ENCODE measurements at regions not wholly inside any gene's neighbourhood (a gene's known extent, or its start where the extent isn't known, plus 50 kb on each side); places are given as distances from the start of the nearest gene placed in this dataset.

DNA sequence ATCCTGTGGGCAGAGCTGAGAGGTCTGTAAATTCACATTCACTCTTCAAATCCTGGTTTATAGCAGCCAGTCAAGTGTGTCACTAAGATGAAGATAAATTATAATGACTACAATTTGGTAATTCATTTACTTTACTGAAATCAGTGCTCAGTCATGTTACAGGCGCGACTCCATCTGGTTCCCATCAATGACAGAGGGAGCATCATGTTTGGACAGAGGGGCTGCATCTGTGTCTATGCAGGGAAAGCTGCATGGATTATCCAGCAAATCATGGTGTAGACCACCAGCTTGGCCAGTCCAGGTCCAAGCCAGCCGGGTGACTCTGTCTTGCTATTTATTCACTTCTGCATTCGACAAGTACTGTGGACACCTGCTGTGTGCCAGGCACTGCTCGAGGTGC lies 214.1 kb upstream of the ZNF32 start:
- Histone ChIP-seq H3K9ac (ENCODE audit: control insufficient read depth, extremely low read depth, insufficient read depth, low read length) (no peak overlapping the region), H3K9me1 (ENCODE audit: control insufficient read depth, extremely low read depth, insufficient read depth, low read length) (no peaks in the 10 kb centered on the region), H3K9me3 (ENCODE audit: control insufficient read depth, low read depth, low read length) (no peaks in the 10 kb centered on the region), H3K4me1 (ENCODE audit: control insufficient read depth, extremely low read depth, insufficient read depth, low read length) (no peaks in the 10 kb centered on the region), H3K4me3 (ENCODE audit: control insufficient read depth in 2 of 3, extremely low read depth in 1 of 3, insufficient read depth in 2 of 3, low read depth in 1 of 3, low read length in 3 of 3) (no peak overlapping the region), H4K20me1 (ENCODE audit: control insufficient read depth, extremely low read depth, insufficient read depth, low read length) (no peaks in the 10 kb centered on the region), H3K27me3 (ENCODE audit: control insufficient read depth, extremely low read depth, insufficient read depth, low read length) (no peaks in the 10 kb centered on the region), H3K79me2 (ENCODE audit: control insufficient read depth, insufficient read depth, low read length) (no peaks in the 10 kb centered on the region), H3K36me3 (ENCODE audit: control insufficient read depth in 2 of 2, extremely low read depth in 1 of 2, insufficient read depth in 2 of 2, low read length in 2 of 2) (no peaks in the 10 kb centered on the region), H3K4me2 (ENCODE audit: control insufficient read depth, extremely low read depth, insufficient read depth, low read depth, low read length) (no peak overlapping the region), H2AFZ (ENCODE audit: control insufficient read depth, low read length) (no peak overlapping the region), H3K27ac (ENCODE audit: control insufficient read depth, insufficient read depth, low read length) (no peak overlapping the region)
- TF ChIP-seq, protein P1, sequence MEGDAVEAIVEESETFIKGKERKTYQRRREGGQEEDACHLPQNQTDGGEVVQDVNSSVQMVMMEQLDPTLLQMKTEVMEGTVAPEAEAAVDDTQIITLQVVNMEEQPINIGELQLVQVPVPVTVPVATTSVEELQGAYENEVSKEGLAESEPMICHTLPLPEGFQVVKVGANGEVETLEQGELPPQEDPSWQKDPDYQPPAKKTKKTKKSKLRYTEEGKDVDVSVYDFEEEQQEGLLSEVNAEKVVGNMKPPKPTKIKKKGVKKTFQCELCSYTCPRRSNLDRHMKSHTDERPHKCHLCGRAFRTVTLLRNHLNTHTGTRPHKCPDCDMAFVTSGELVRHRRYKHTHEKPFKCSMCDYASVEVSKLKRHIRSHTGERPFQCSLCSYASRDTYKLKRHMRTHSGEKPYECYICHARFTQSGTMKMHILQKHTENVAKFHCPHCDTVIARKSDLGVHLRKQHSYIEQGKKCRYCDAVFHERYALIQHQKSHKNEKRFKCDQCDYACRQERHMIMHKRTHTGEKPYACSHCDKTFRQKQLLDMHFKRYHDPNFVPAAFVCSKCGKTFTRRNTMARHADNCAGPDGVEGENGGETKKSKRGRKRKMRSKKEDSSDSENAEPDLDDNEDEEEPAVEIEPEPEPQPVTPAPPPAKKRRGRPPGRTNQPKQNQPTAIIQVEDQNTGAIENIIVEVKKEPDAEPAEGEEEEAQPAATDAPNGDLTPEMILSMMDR (optimal IDR thresholded peaks at IDR 0.05 in 1 of 3, IDR thresholded peaks at IDR 0.05 in 1 of 3, conservative IDR thresholded peaks at IDR 0.05 in 1 of 3; ENCODE audit: extremely low read depth in 1 of 3, insufficient read depth in 2 of 3, low read length in 3 of 3) = no peak
- TF ChIP-seq EZH2 (IDR thresholded peaks at IDR 0.05; ENCODE audit: low read length) = no peak
- no peak for FAIRE-seq
- dilution Hi-C loops (cut with MboI; ENCODE audit: extremely low pct_ligation_motif_present, low sequenced_read_pairs) = no loop called here
- no peak for DNase-seq (ENCODE audit: low read depth, low spot score)

GRCh38 chr10:43861966-43862751 lies 213.5 kb upstream of the ZNF32 start:
- DNase-seq (ENCODE audit: low read depth, low spot score) = no peak
- no peaks in the 10 kb centered on the region for H3K9me3 ChIP-seq (ENCODE audit: control insufficient read depth, low read depth, low read length)
- no peaks in the 10 kb centered on the region for H3K4me1 ChIP-seq (ENCODE audit: control insufficient read depth, extremely low read depth, insufficient read depth, low read length)
- no peak overlapping the region for H3K27ac ChIP-seq (ENCODE audit: control insufficient read depth, insufficient read depth, low read length)
- no peaks in the 10 kb centered on the region for H3K9me1 ChIP-seq (ENCODE audit: control insufficient read depth, extremely low read depth, insufficient read depth, low read length)
- no peaks in the 10 kb centered on the region for H3K27me3 ChIP-seq (ENCODE audit: control insufficient read depth, extremely low read depth, insufficient read depth, low read length)
- H2AFZ ChIP-seq (ENCODE audit: control insufficient read depth, low read length) = no peak overlapping the region
- H4K20me1 ChIP-seq (ENCODE audit: control insufficient read depth, extremely low read depth, insufficient read depth, low read length) = no peaks in the 10 kb centered on the region
- H3K36me3 ChIP-seq (ENCODE audit: control insufficient read depth in 2 of 2, extremely low read depth in 1 of 2, insufficient read depth in 2 of 2, low read length in 2 of 2) = no peaks in the 10 kb centered on the region
- FAIRE-seq = no peak
- H3K4me2 ChIP-seq (ENCODE audit: control insufficient read depth, extremely low read depth, insufficient read depth, low read depth, low read length) = no peak overlapping the region
- dilution Hi-C loops (cut with MboI; ENCODE audit: extremely low pct_ligation_motif_present, low sequenced_read_pairs) = no loop called here
- H3K79me2 ChIP-seq (ENCODE audit: control insufficient read depth, insufficient read depth, low read length) = no peaks in the 10 kb centered on the region
- H3K4me3 ChIP-seq (ENCODE audit: control insufficient read depth in 2 of 3, extremely low read depth in 1 of 3, insufficient read depth in 2 of 3, low read depth in 1 of 3, low read length in 3 of 3) = no peak overlapping the region
- H3K9ac ChIP-seq (ENCODE audit: control insufficient read depth, extremely low read depth, insufficient read depth, low read length) = no peak overlapping the region
- TF ChIP-seq EZH2 (IDR thresholded peaks at IDR 0.05; ENCODE audit: low read length) = no peak
- TF ChIP-seq, protein P1 (optimal IDR thresholded peaks at IDR 0.05 in 1 of 3, IDR thresholded peaks at IDR 0.05 in 1 of 3, conservative IDR thresholded peaks at IDR 0.05 in 1 of 3; ENCODE audit: extremely low read depth in 1 of 3, insufficient read depth in 2 of 3, low read length in 3 of 3) = no peak
